ENCODE measurements at regions not wholly inside any gene's neighbourhood (a gene's known extent, or its start where the extent isn't known, plus 50 kb on each side); places are given as distances from the start of the nearest gene placed in this dataset.

- TF ChIP-seq CTCF (IDR thresholded peaks at IDR 0.05; ENCODE audit: low read depth, low read length, poor library complexity, severe bottlenecking) (no peak), EZH2phosphoT487 (IDR thresholded peaks at IDR 0.05; ENCODE audit: borderline replicate concordance, low read length) (no peak)
Observed at GRCh38 chr4:148874331-148874730, 432.1 kb upstream of the NR3C2 start.
